ENCODE measurements at regions not wholly inside any gene's neighbourhood (a gene's known extent, or its start where the extent isn't known, plus 50 kb on each side); places are given as distances from the start of the nearest gene placed in this dataset.

GRCh38 chr10:10935032-10935431, 82.6 kb upstream of the CELF2 start:
- TF ChIP-seq POLR2AphosphoS5 (IDR thresholded peaks at IDR 0.05; ENCODE audit: low read depth) (no peak), CTCF (IDR thresholded peaks at IDR 0.05; ENCODE audit: insufficient read depth, low read length) (no peak), GABPA (IDR thresholded peaks at IDR 0.05; ENCODE audit: low read depth) (no peak), SPI1 (IDR thresholded peaks at IDR 0.05; ENCODE audit: borderline replicate concordance, low read depth) (no peak), REST (IDR thresholded peaks at IDR 0.05; ENCODE audit: insufficient replicate concordance, low read depth) (no peak)

All from HL-60 (cell line).